HG02885 (cell line): ENCODE measurements at regions not wholly inside any gene's neighbourhood (a gene's known extent, or its start where the extent isn't known, plus 50 kb on each side); places are given as distances from the start of the nearest gene placed in this dataset.

Source experiments
- ATAC-seq: cut with Tn5 transposase; IDR thresholded peaks from one replicate; pipeline ENCODE4 v1.9.1; 2021; ENCODE audit warnings: mild to moderate bottlenecking; ENCODE audit not compliant: unreplicated experiment, poor library complexity

- ATAC-seq = no peak
These were observed 50.0 kb upstream of the TMTC4 start for GRCh38 chr13:100724568-100724967.
